ENCODE measurements at regions not wholly inside any gene's neighbourhood (a gene's known extent, or its start where the extent isn't known, plus 50 kb on each side); places are given as distances from the start of the nearest gene placed in this dataset.

DNA sequence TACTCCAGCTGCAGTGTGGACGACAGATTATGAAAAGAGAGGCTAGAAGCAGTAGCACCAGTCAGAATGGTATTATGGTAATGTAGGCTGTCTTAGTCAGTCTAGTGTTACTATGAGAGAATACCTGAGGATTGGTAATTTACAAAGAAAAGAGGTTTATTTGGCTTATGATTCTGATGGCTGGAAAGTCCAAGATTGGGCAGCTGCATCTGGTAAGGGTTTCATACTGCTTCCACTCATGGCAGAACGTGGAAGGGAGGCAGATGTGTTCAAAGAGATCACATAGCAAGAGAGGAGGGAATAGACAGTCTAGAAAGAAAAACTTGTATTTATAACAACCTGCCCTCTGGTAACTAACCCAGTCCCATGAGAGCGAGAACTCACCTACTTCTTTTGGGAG lies 77.3 kb upstream of the NAV2 start:
- TF ChIP-seq CTCF (IDR thresholded peaks at IDR 0.05; ENCODE audit: insufficient read depth, low read length) (no peak), GABPA (IDR thresholded peaks at IDR 0.05; ENCODE audit: low read depth) (no peak), POLR2AphosphoS5 (IDR thresholded peaks at IDR 0.05; ENCODE audit: low read depth) (no peak)

Data from HL-60 (cell line).